ENCODE measurements at regions not wholly inside any gene's neighbourhood (a gene's known extent, or its start where the extent isn't known, plus 50 kb on each side); places are given as distances from the start of the nearest gene placed in this dataset.
"Not testable (repeated sequence)": the region's sequence is repeated elsewhere in the genome, so short reads cannot be mapped to it uniquely, and the experiment has no call there.

- TF ChIP-seq MAX (IDR thresholded peaks at IDR 0.05; ENCODE audit: insufficient read depth, insufficient read length) (no peak), GATA2 (IDR thresholded peaks at IDR 0.05; ENCODE audit: insufficient read depth, insufficient read length, low read depth, low read length) (no peak), JUN (IDR thresholded peaks at IDR 0.05; ENCODE audit: borderline replicate concordance, insufficient read depth, insufficient read length, low read depth) (no peak), POLR2A (IDR thresholded peaks at IDR 0.05; ENCODE audit: low read depth, low read length) (no peak), EZH2 (IDR thresholded peaks at IDR 0.05; ENCODE audit: borderline replicate concordance, low read depth, low read length, severe bottlenecking) (no peak), POLR2AphosphoS5 (IDR thresholded peaks at IDR 0.05; ENCODE audit: insufficient read depth, low read depth, low read length) (no peak), MYC (IDR thresholded peaks at IDR 0.05; ENCODE audit: low read depth, low read length) (no peak), FOS (IDR thresholded peaks at IDR 0.05; ENCODE audit: borderline replicate concordance, insufficient read depth, low read length) (no peak)
- TF ChIP-seq, protein P1, sequence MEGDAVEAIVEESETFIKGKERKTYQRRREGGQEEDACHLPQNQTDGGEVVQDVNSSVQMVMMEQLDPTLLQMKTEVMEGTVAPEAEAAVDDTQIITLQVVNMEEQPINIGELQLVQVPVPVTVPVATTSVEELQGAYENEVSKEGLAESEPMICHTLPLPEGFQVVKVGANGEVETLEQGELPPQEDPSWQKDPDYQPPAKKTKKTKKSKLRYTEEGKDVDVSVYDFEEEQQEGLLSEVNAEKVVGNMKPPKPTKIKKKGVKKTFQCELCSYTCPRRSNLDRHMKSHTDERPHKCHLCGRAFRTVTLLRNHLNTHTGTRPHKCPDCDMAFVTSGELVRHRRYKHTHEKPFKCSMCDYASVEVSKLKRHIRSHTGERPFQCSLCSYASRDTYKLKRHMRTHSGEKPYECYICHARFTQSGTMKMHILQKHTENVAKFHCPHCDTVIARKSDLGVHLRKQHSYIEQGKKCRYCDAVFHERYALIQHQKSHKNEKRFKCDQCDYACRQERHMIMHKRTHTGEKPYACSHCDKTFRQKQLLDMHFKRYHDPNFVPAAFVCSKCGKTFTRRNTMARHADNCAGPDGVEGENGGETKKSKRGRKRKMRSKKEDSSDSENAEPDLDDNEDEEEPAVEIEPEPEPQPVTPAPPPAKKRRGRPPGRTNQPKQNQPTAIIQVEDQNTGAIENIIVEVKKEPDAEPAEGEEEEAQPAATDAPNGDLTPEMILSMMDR (IDR thresholded peaks at IDR 0.05; ENCODE audit: extremely low read depth in 1 of 2, insufficient read depth in 1 of 2, low read depth in 1 of 2, low read length in 2 of 2): no peak
- ChIA-PET POLR2A (interaction anchor here (0.6 kb wide), 1 partner anchor 51 kb away, joined by 3 read pairs; no protein-coding TSS in a partner anchor), CTCF (interaction anchor here (1.5 kb wide), 1 partner anchor 19 kb away, joined by 3 read pairs; no protein-coding TSS in a partner anchor)
- no peaks in the 10 kb centered on the region for H4K20me1 ChIP-seq (replicated peaks; ENCODE audit: control insufficient read depth, extremely low read depth, insufficient read depth, low read length)
- no TSS peak for BruUV-seq (replicated peaks)
- no peak overlapping the region for H2AFZ ChIP-seq (ENCODE audit: low read depth, low read length)
- no peaks in the 10 kb centered on the region for H3K9me1 ChIP-seq (replicated peaks; ENCODE audit: control insufficient read depth, extremely low read depth, insufficient read depth, low read length)
- H3K27me3 ChIP-seq (ENCODE audit: control insufficient read depth in 2 of 2, insufficient read depth in 2 of 2, low read length in 2 of 2): no peaks in the 10 kb centered on the region
- H3K4me2 ChIP-seq (ENCODE audit: insufficient read depth, low read length): no peak overlapping the region
- no peak overlapping the region for H3K9ac ChIP-seq (replicated peaks; ENCODE audit: extremely low read depth, insufficient read depth, low read length)
- dilution Hi-C loops (cut with MboI; ENCODE audit: extremely low pct_ligation_motif_present, low sequenced_read_pairs) (no loop called here), intact Hi-C loops (cut with micrococcal nuclease) (no loop called here)
- no peaks in the 10 kb centered on the region for H3K4me1 ChIP-seq (ENCODE audit: control insufficient read depth, extremely low read depth, insufficient read depth, low read length)
- no peaks in the 10 kb centered on the region for H3K36me3 ChIP-seq (ENCODE audit: control insufficient read depth in 2 of 2, extremely low read depth in 1 of 2, insufficient read depth in 2 of 2, low read length in 2 of 2)
- no peak for DNase-seq (ENCODE audit: low read depth, low spot score)
- no peak overlapping the region for H3K4me3 ChIP-seq (replicated peaks in 1 of 3; ENCODE audit: insufficient read depth in 1 of 3, low read depth in 1 of 3, low read length in 3 of 3)
- no peaks in the 10 kb centered on the region for H3K9me3 ChIP-seq (replicated peaks; ENCODE audit: control insufficient read depth, insufficient read depth, low read length)
- FAIRE-seq: no peak
- no peaks in the 10 kb centered on the region for H3K79me2 ChIP-seq (ENCODE audit: control insufficient read depth, insufficient read depth, low read length)
- H3K27ac ChIP-seq (ENCODE audit: insufficient read depth, low read depth, low read length): no peak overlapping the region
Observed at GRCh38 chr3:127438371-127438770, 150.5 kb upstream of the PRR20G start.

- POLR2A ChIA-PET; H3K9me3 ChIP-seq (replicated peaks; ENCODE audit: control insufficient read depth, insufficient read depth, low read length); H3K9me1 ChIP-seq (replicated peaks; ENCODE audit: control insufficient read depth, extremely low read depth, insufficient read depth, low read length); H4K20me1 ChIP-seq (replicated peaks; ENCODE audit: control insufficient read depth, extremely low read depth, insufficient read depth, low read length); DNase-seq (ENCODE audit: low read depth, low spot score); CTCF ChIA-PET; H3K27me3 ChIP-seq (ENCODE audit: control insufficient read depth in 2 of 2, insufficient read depth in 2 of 2, low read length in 2 of 2); FAIRE-seq; dilution Hi-C loops (cut with MboI; ENCODE audit: extremely low pct_ligation_motif_present, low sequenced_read_pairs); H2AFZ ChIP-seq (ENCODE audit: low read depth, low read length); H3K4me1 ChIP-seq (ENCODE audit: control insufficient read depth, extremely low read depth, insufficient read depth, low read length); H3K4me3 ChIP-seq (replicated peaks in 1 of 3; ENCODE audit: insufficient read depth in 1 of 3, low read depth in 1 of 3, low read length in 3 of 3); BruUV-seq (replicated peaks); H3K4me2 ChIP-seq (ENCODE audit: insufficient read depth, low read length); H3K36me3 ChIP-seq (ENCODE audit: control insufficient read depth in 2 of 2, extremely low read depth in 1 of 2, insufficient read depth in 2 of 2, low read length in 2 of 2); H3K27ac ChIP-seq (ENCODE audit: insufficient read depth, low read depth, low read length); intact Hi-C loops (cut with micrococcal nuclease); H3K9ac ChIP-seq (replicated peaks; ENCODE audit: extremely low read depth, insufficient read depth, low read length); H3K79me2 ChIP-seq (ENCODE audit: control insufficient read depth, insufficient read depth, low read length): not testable (repeated sequence)
Observed at GRCh38 chr3:127435299-127435698, 147.5 kb upstream of the PRR20G start.

Measured in endothelial cell of umbilical vein (primary cell).